ENCODE measurements at regions not wholly inside any gene's neighbourhood (a gene's known extent, or its start where the extent isn't known, plus 50 kb on each side); places are given as distances from the start of the nearest gene placed in this dataset.
"Not testable (repeated sequence)": the region's sequence is repeated elsewhere in the genome, so short reads cannot be mapped to it uniquely, and the experiment has no call there.

GRCh38 chr14:105952826-105953225, 426.4 kb downstream of the TMEM121 start:
- Mint-ChIP-seq H3K36me3 (ENCODE audit: insufficient read depth) (peaks cover 11% of the 10 kb centered on the region), H3K4me3 (ENCODE audit: low read depth) (no peak overlapping the region), H3K4me1 (ENCODE audit: low read depth) (no peaks in the 10 kb centered on the region), H3K27me3 (no peaks in the 10 kb centered on the region), H3K9me3 (ENCODE audit: low read depth) (peaks cover 58% of the 10 kb centered on the region), H3K27ac (no peak overlapping the region)
- no peak for DNase-seq (ENCODE audit: low spot score, unreplicated experiment)
- TF ChIP-seq CTCF (IDR thresholded peaks at IDR 0.05; ENCODE audit: unreplicated experiment), result no peak

DNA sequence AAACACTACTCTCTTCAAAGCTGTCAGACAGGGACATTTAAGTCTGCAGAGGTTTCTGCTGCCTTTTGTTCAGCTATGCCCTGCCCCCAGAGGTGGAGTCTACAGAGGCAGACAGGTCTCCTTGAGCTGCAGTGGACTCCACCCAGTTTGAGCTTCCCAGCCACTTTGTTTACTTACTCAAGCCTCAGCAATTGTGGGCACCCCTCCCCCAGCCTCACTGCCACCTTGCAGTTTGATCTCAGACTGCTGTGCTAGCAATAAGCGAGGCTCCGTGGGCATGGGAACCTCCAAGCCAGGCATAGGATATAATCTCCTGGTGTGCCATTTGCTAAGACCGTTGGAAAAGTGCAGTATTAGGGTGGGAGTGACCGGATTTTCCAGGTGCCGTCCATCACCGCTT, 435.2 kb downstream of the TMEM121 start:
- DNase-seq (ENCODE audit: low spot score, unreplicated experiment); H3K36me3 Mint-ChIP-seq (ENCODE audit: insufficient read depth); H3K27me3 Mint-ChIP-seq; H3K4me3 Mint-ChIP-seq (ENCODE audit: low read depth); H3K27ac Mint-ChIP-seq; H3K4me1 Mint-ChIP-seq (ENCODE audit: low read depth): not testable (repeated sequence)
- H3K9me3 Mint-ChIP-seq (ENCODE audit: low read depth), result peaks cover 57% of the 10 kb centered on the region

GRCh38 chr14:105962532-105962931, 436.1 kb downstream of the TMEM121 start:
- DNase-seq (ENCODE audit: low spot score, unreplicated experiment), result no peak
- Mint-ChIP-seq H3K9me3 (ENCODE audit: low read depth) (peaks cover 60% of the 10 kb centered on the region), H3K27ac (no peak overlapping the region), H3K27me3 (no peaks in the 10 kb centered on the region), H3K4me3 (ENCODE audit: low read depth) (no peak overlapping the region), H3K4me1 (ENCODE audit: low read depth) (no peaks in the 10 kb centered on the region), H3K36me3 (ENCODE audit: insufficient read depth) (peaks cover 9% of the 10 kb centered on the region)
- TF ChIP-seq CTCF (IDR thresholded peaks at IDR 0.05; ENCODE audit: unreplicated experiment), result no peak

DNA sequence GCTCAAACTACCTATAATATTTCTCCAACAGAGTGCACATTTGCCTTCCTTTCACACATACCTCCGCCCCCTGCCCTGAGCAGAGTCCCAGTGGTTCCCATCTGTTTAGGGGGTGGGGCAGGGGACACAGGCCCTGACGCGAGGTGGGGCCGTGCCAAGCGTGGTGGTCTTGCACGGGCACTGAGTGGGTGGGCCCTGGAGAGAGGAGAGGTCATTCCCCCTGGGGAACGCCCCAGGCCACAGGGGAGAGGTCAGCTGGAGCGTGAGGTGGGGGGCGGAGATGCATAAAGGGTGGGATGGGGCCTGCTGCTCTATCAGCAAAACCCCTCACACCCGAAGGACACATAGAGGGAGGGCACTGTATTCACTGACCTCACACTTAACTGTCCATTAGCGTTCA, 441.9 kb downstream of the TMEM121 start:
- Mint-ChIP-seq H3K4me1 (ENCODE audit: low read depth) (no peaks in the 10 kb centered on the region), H3K36me3 (ENCODE audit: insufficient read depth) (peaks cover 8% of the 10 kb centered on the region), H3K27ac (no peak overlapping the region), H3K27me3 (no peaks in the 10 kb centered on the region), H3K4me3 (ENCODE audit: low read depth) (no peak overlapping the region), H3K9me3 (ENCODE audit: low read depth) (peaks cover 61% of the 10 kb centered on the region)
- DNase-seq (ENCODE audit: low spot score, unreplicated experiment), result no peak
- no peak for TF ChIP-seq CTCF (IDR thresholded peaks at IDR 0.05; ENCODE audit: unreplicated experiment)

DNA sequence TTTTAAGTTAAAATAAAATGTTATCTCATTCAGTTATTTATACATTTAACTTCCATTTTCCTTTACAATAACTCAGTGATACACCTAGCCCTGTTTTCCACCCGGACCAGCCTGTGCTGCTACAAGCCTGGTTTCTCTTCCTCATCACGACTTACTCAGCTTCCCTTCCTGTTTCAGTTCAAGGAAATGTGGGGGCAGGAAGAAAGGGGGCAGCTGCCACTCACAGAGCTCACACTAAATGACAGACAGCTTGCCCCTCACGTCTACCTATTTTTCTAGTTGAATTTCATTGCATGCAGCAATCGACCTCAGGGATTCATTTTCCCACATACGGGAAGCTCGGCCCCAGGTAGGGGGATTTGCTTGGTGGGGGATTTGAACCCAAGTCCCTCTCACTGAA, 442.6 kb downstream of the TMEM121 start:
- not testable (repeated sequence) for H3K4me3 Mint-ChIP-seq (ENCODE audit: low read depth); H3K27ac Mint-ChIP-seq; H3K36me3 Mint-ChIP-seq (ENCODE audit: insufficient read depth); H3K4me1 Mint-ChIP-seq (ENCODE audit: low read depth); H3K27me3 Mint-ChIP-seq; DNase-seq (ENCODE audit: low spot score, unreplicated experiment)
- peaks cover 59% of the 10 kb centered on the region for H3K9me3 Mint-ChIP-seq (ENCODE audit: low read depth)

- peaks cover 61% of the 10 kb centered on the region for H3K9me3 Mint-ChIP-seq (ENCODE audit: low read depth)
- not testable (repeated sequence) for H3K27ac Mint-ChIP-seq; H3K4me1 Mint-ChIP-seq (ENCODE audit: low read depth); H3K4me3 Mint-ChIP-seq (ENCODE audit: low read depth); DNase-seq (ENCODE audit: low spot score, unreplicated experiment); H3K36me3 Mint-ChIP-seq (ENCODE audit: insufficient read depth); H3K27me3 Mint-ChIP-seq
Measured at GRCh38 chr14:105970821-105971220, 444.4 kb downstream of the TMEM121 start.

GRCh38 chr14:105971593-105972500, 445.5 kb downstream of the TMEM121 start:
- no peak for TF ChIP-seq CTCF (IDR thresholded peaks at IDR 0.05; ENCODE audit: unreplicated experiment)
- peaks cover 64% of the 10 kb centered on the region for H3K9me3 Mint-ChIP-seq (ENCODE audit: low read depth)

More at GRCh38 chr14:105971593-105972500, 445.5 kb downstream of the TMEM121 start:
- no peaks in the 10 kb centered on the region for H3K27me3 Mint-ChIP-seq
- no peak for DNase-seq (ENCODE audit: low spot score, unreplicated experiment)
- no peaks in the 10 kb centered on the region for H3K4me1 Mint-ChIP-seq (ENCODE audit: low read depth)
- H3K4me3 Mint-ChIP-seq (ENCODE audit: low read depth), result no peak overlapping the region
- peaks cover 5% of the 10 kb centered on the region for H3K36me3 Mint-ChIP-seq (ENCODE audit: insufficient read depth)
- H3K27ac Mint-ChIP-seq, result no peak overlapping the region

All from progenitor cell of endocrine pancreas (in vitro differentiated cells).